SU-DHL-6 (cell line): ENCODE measurements at regions not wholly inside any gene's neighbourhood (a gene's known extent, or its start where the extent isn't known, plus 50 kb on each side); places are given as distances from the start of the nearest gene placed in this dataset.

Source experiments
- H2AFZ ChIP-seq: fragments of 200-600 bp; sonication (generic); 2 replicates; pipeline ENCODE4 v1.6.1; 2014; ENCODE audit warnings: low read depth, mild to moderate bottlenecking, moderate library complexity, mixed read lengths, antibody characterized with exemption, low read length; ENCODE audit not compliant: severe bottlenecking
- H3F3A ChIP-seq: fragments of 200-600 bp; shearing (Covaris generic); 2 replicates; pipeline ENCODE4 v1.6.0; 2016; ENCODE audit warnings: antibody characterized with exemption, mild to moderate bottlenecking; ENCODE audit not compliant: insufficient read depth
- H3K27ac ChIP-seq: fragments of 200-600 bp; sonication (generic); 2 replicates; pipeline ENCODE4 v1.5.1; 2016; ENCODE audit warnings: low read depth, mild to moderate bottlenecking, low read length, moderate library complexity, mixed read lengths
- H3K27me3 ChIP-seq: fragments of 200-600 bp; sonication (generic), shearing (Covaris generic); 2 replicates; pipeline ENCODE4 v1.6.0; 2014; ENCODE audit warnings: mild to moderate bottlenecking, low read length
- H3K36me3 ChIP-seq: fragments of 200-600 bp; sonication (generic); 2 replicates; pipeline ENCODE4 v1.6.1; 2014; ENCODE audit warnings: mild to moderate bottlenecking, low read length, mixed read lengths
- H3K4me2 ChIP-seq: fragments of 300-600, 200-600 bp; shearing (Covaris generic), sonication (generic); 2 replicates; pipeline ENCODE4 v1.6.0; 2014; ENCODE audit warnings: low read length, low read depth, mild to moderate bottlenecking; ENCODE audit not compliant: poor library complexity, severe bottlenecking
- H3K4me3 ChIP-seq: fragments of 200-600 bp; sonication (generic); 2 replicates; pipeline ENCODE4 v1.5.1; 2014; ENCODE audit warnings: antibody characterized with exemption, low read length, mild to moderate bottlenecking, mixed read lengths; ENCODE audit not compliant: insufficient read depth, poor library complexity, severe bottlenecking
- H3K79me2 ChIP-seq: fragments of 200-600 bp; sonication (generic); 2 replicates; pipeline ENCODE4 v1.6.1; 2014; ENCODE audit warnings: mild to moderate bottlenecking, low read length, moderate library complexity; ENCODE audit not compliant: insufficient read depth
- H3K9ac ChIP-seq: fragments of 200-600 bp; sonication (generic); 2 replicates; pipeline ENCODE4 v1.7.0; 2014; ENCODE audit warnings: mild to moderate bottlenecking, low read length
- H3K9me2 ChIP-seq: fragments of 200-600 bp; sonication (generic); replicated peaks from 2 replicates; pipeline ENCODE4 v1.6.1; 2014; ENCODE audit warnings: low read length; ENCODE audit not compliant: insufficient read depth
- H3K9me3 ChIP-seq: fragments of 200-600 bp; sonication (generic); 2 replicates; pipeline ENCODE4 v1.6.1; 2014; ENCODE audit warnings: low read length, mixed read lengths; ENCODE audit not compliant: insufficient read depth
- H4K20me1 ChIP-seq: fragments of 200-600 bp; sonication (generic); 2 replicates; pipeline ENCODE4 v1.6.1; 2014; ENCODE audit warnings: low read depth, mild to moderate bottlenecking, antibody characterized with exemption, low read length, moderate library complexity, mixed read lengths
- CTCF ChIP-seq: fragments of 200-600 bp; sonication (generic); IDR thresholded peaks from one replicate; pipeline ENCODE4 v1.5.1; 2017; ENCODE audit warnings: antibody characterized with exemption, mild to moderate bottlenecking, low read length, moderate library complexity; ENCODE audit not compliant: insufficient read depth, poor library complexity, severe bottlenecking
- EZH2phosphoT487 ChIP-seq: fragments of 200-600 bp; sonication (generic), shearing (Covaris generic); conservative IDR thresholded peaks from 2 replicates; pipeline ENCODE4 v1.6.1; 2018; ENCODE audit warnings: mild to moderate bottlenecking, antibody characterized with exemption, low read length, moderate library complexity, mixed read lengths

- no peaks in the 10 kb centered on the region for H3K9me3 ChIP-seq
- no peak overlapping the region for H3K9ac ChIP-seq
- H3K9me2 ChIP-seq, result no peaks in the 10 kb centered on the region
- no peaks in the 10 kb centered on the region for H3K27me3 ChIP-seq
- H3K36me3 ChIP-seq, result no peaks in the 10 kb centered on the region
- H4K20me1 ChIP-seq, result no peaks in the 10 kb centered on the region
- no peaks in the 10 kb centered on the region for H3F3A ChIP-seq
- H3K4me2 ChIP-seq, result no peak overlapping the region
- TF ChIP-seq EZH2phosphoT487 (no peak), CTCF (no peak)
- no peak overlapping the region for H3K4me3 ChIP-seq
- H3K79me2 ChIP-seq, result no peaks in the 10 kb centered on the region
- H2AFZ ChIP-seq, result no peak overlapping the region
- no peak overlapping the region for H3K27ac ChIP-seq
Measured at GRCh38 chr17:33776304-33776703, 478.8 kb upstream of the CCL2 start.

- no peaks in the 10 kb centered on the region for H3K9me2 ChIP-seq
- H3K79me2 ChIP-seq, result no peaks in the 10 kb centered on the region
- no peaks in the 10 kb centered on the region for H3K9me3 ChIP-seq
- no peaks in the 10 kb centered on the region for H3K27me3 ChIP-seq
- H3K9ac ChIP-seq, result no peak overlapping the region
- no peaks in the 10 kb centered on the region for H4K20me1 ChIP-seq
- H3K36me3 ChIP-seq, result no peaks in the 10 kb centered on the region
- no peaks in the 10 kb centered on the region for H3F3A ChIP-seq
- H2AFZ ChIP-seq, result no peak overlapping the region
- no peak overlapping the region for H3K4me2 ChIP-seq
- TF ChIP-seq EZH2phosphoT487, result no peak
- no peak for TF ChIP-seq CTCF
- H3K4me3 ChIP-seq, result no peak overlapping the region
- H3K27ac ChIP-seq, result no peak overlapping the region
Measured at GRCh38 chr17:33776903-33777302, 478.2 kb upstream of the CCL2 start.

GRCh38 chr17:33777674-33778073 lies 477.4 kb upstream of the CCL2 start:
- Histone ChIP-seq H3F3A (no peaks in the 10 kb centered on the region), H3K9me3 (no peaks in the 10 kb centered on the region), H3K27me3 (no peaks in the 10 kb centered on the region), H3K9ac (no peak overlapping the region), H3K36me3 (no peaks in the 10 kb centered on the region), H3K4me3 (no peak overlapping the region), H3K9me2 (no peaks in the 10 kb centered on the region), H2AFZ (no peak overlapping the region), H4K20me1 (no peaks in the 10 kb centered on the region), H3K4me2 (no peak overlapping the region), H3K27ac (no peak overlapping the region), H3K79me2 (no peaks in the 10 kb centered on the region)
- no peak for TF ChIP-seq EZH2phosphoT487
- no peak for TF ChIP-seq CTCF
